ENCODE measurements at regions not wholly inside any gene's neighbourhood (a gene's known extent, or its start where the extent isn't known, plus 50 kb on each side); places are given as distances from the start of the nearest gene placed in this dataset.
A peak's percentile ranks its signal among the peaks of the same experiment; 100 is the strongest.

DNA sequence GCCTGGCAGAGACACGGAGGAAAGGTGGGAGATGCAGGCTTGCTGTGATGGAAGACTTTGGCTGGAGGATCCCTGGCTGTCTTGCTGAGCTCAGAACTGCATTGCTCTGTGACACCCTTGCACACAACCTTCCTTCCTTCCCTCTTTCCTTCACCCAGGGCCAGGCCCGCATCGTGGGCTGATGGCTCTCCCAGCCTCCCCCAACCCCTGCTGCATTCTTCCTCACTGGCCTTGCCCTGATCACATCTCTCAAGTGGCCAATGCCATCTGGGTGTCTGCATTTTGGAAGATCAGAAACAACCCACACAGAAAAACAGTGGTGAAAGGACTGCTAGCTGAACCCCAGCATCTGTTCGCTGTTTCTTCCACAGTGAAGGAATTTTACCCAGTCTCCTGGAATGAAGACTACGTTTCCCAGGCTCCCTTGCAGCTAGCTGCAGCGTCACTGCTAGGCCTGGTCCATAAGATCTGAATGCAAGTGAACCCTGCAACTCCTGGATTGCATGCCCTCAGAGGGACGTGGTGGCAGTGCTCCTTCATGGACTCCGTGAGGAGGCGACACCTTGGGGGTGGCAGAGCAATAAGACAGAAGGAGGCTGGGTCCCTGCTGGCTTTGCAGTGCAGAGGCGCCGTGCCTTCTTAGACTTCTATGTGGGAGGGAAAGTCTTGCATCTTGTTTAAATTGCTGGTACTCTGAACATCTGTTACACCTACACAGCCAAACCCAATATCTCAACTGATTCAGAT, 78.9 kb upstream of the YWHAQ start:
- Mint-ChIP-seq H3K27ac (peak overlapping the region in 6 of 8 donors; percentile 21 to 90 (median 74)), H3K36me3 (no peaks in the 10 kb centered on the region), H3K4me3 (peak overlapping the region in 1 of 7 donors; percentile 7), H3K27me3 (no peaks in the 10 kb centered on the region), H3K4me1 (peaks cover 36 to 51% (median 46%) of the 10 kb centered on the region in 3 donors), H3K9me3 (no peaks in the 10 kb centered on the region)
- Histone ChIP-seq H3K27ac (ENCODE audit: low read depth, low read length) (no peak overlapping the region), H3K36me3 (ENCODE audit: insufficient read depth, low read length) (no peaks in the 10 kb centered on the region), H3K4me3 (ENCODE audit: low read length) (no peak overlapping the region), H3K27me3 (ENCODE audit: insufficient read depth, low read length, poor library complexity, severe bottlenecking) (no peaks in the 10 kb centered on the region), H3K4me1 (ENCODE audit: insufficient read depth, low read length) (peaks cover 22% of the 10 kb centered on the region), H3K9me3 (ENCODE audit: low read length) (no peaks in the 10 kb centered on the region)
- ChIA-PET POLR2A (interaction anchor here (0.5 kb wide), 1 partner anchor 546 kb away, joined by 4 read pairs; no protein-coding TSS in a partner anchor), CTCF (no interaction called here)
- DNase-seq, result no peak

- Histone ChIP-seq H3K27ac (ENCODE audit: low read depth, low read length) (no peak overlapping the region), H3K4me1 (ENCODE audit: insufficient read depth, low read length) (peaks cover 22% of the 10 kb centered on the region), H3K27me3 (ENCODE audit: insufficient read depth, low read length, poor library complexity, severe bottlenecking) (no peaks in the 10 kb centered on the region), H3K4me3 (ENCODE audit: low read length) (no peak overlapping the region), H3K9me3 (ENCODE audit: low read length) (no peaks in the 10 kb centered on the region), H3K36me3 (ENCODE audit: insufficient read depth, low read length) (no peaks in the 10 kb centered on the region)
- H3K9me3 Mint-ChIP-seq, result no peaks in the 10 kb centered on the region
- DNase-seq, result no peak
- H3K27me3 Mint-ChIP-seq, result no peaks in the 10 kb centered on the region
- peak overlapping the region in 3 of 8 donors; percentile 6 to 86 (median 78) for H3K27ac Mint-ChIP-seq
- H3K4me3 Mint-ChIP-seq, result no peak overlapping the region
- H3K4me1 Mint-ChIP-seq, result peaks cover 30 to 45% (median 40%) of the 10 kb centered on the region in 3 donors
- POLR2A ChIA-PET, result no interaction called here
- no peaks in the 10 kb centered on the region for H3K36me3 Mint-ChIP-seq
- CTCF ChIA-PET, result interaction anchor here (0.7 kb wide), 1 partner anchor 59 kb away, joined by 3 read pairs; no protein-coding TSS in a partner anchor
These were observed 79.5 kb upstream of the YWHAQ start for GRCh38 chr2:9710311-9710710.

DNA sequence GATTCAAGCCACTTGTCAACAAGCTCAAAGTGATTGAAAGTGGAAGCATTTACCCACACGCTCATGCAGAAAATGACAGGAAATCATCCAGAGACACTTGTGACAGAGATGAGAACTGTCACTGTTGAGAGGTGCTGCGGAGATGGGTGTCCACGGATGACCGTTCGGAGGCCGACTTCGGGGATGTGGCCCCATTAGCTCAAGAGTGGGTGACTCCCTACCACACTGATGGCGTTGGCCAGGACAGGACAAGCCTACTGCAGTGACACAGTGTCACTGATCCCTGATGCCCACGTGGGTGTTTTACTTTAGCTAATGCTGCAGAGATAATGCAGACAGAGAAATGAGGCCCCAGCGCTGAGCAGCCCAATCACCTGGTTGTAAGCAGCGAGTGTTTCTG, 81.5 kb upstream of the YWHAQ start:
- H3K27ac Mint-ChIP-seq, result peak overlapping the region; percentile 50 to 92 (median 90)
- Histone ChIP-seq H3K4me1 (ENCODE audit: insufficient read depth, low read length) (peaks cover 22% of the 10 kb centered on the region), H3K4me3 (ENCODE audit: low read length) (no peak overlapping the region), H3K27ac (ENCODE audit: low read depth, low read length) (no peak overlapping the region), H3K36me3 (ENCODE audit: insufficient read depth, low read length) (no peaks in the 10 kb centered on the region), H3K9me3 (ENCODE audit: low read length) (no peaks in the 10 kb centered on the region), H3K27me3 (ENCODE audit: insufficient read depth, low read length, poor library complexity, severe bottlenecking) (no peaks in the 10 kb centered on the region)
- CTCF ChIA-PET, result interaction anchor here (0.9 to 1.1 kb wide), 2 partner anchors 9 to 35 kb away, joined by 3 to 8 read pairs; no protein-coding TSS in a partner anchor
- peaks cover 29 to 43% (median 38%) of the 10 kb centered on the region in 3 donors for H3K4me1 Mint-ChIP-seq
- H3K36me3 Mint-ChIP-seq, result no peaks in the 10 kb centered on the region
- H3K4me3 Mint-ChIP-seq, result peak overlapping the region in 6 of 7 donors; percentile 71 to 84 (median 80)
- no peaks in the 10 kb centered on the region for H3K9me3 Mint-ChIP-seq
- H3K27me3 Mint-ChIP-seq, result no peaks in the 10 kb centered on the region
- DNase-seq, result peak in 1 of 5 donors; percentile 13
- POLR2A ChIA-PET, result interaction anchor here (2.6 kb wide), 1 partner anchor 9 kb away, joined by 15 read pairs; no protein-coding TSS in a partner anchor

- Histone ChIP-seq H3K27ac (ENCODE audit: low read depth, low read length) (no peak overlapping the region), H3K36me3 (ENCODE audit: insufficient read depth, low read length) (no peaks in the 10 kb centered on the region), H3K27me3 (ENCODE audit: insufficient read depth, low read length, poor library complexity, severe bottlenecking) (no peaks in the 10 kb centered on the region), H3K9me3 (ENCODE audit: low read length) (no peaks in the 10 kb centered on the region), H3K4me1 (ENCODE audit: insufficient read depth, low read length) (peaks cover 14% of the 10 kb centered on the region), H3K4me3 (ENCODE audit: low read length) (no peak overlapping the region)
- peaks cover 18 to 28% (median 27%) of the 10 kb centered on the region in 3 donors for H3K4me1 Mint-ChIP-seq
- no peaks in the 10 kb centered on the region for H3K27me3 Mint-ChIP-seq
- DNase-seq, result no peak
- H3K27ac Mint-ChIP-seq, result peak overlapping the region in 1 of 8 donors; percentile 54
- no peak overlapping the region for H3K4me3 Mint-ChIP-seq
- H3K36me3 Mint-ChIP-seq, result no peaks in the 10 kb centered on the region
- POLR2A ChIA-PET, result interaction anchor here (0.6 kb wide), 1 partner anchor 44 kb away, joined by 5 read pairs; no protein-coding TSS in a partner anchor
- H3K9me3 Mint-ChIP-seq, result no peaks in the 10 kb centered on the region
- CTCF ChIA-PET, result interaction anchor here (1.6 kb wide), 1 partner anchor 12 kb away, joined by 8 read pairs; no protein-coding TSS in a partner anchor
These were observed 83.9 kb upstream of the YWHAQ start for GRCh38 chr2:9714630-9715214.

- Mint-ChIP-seq H3K4me3 (no peak overlapping the region), H3K27ac (peak overlapping the region in 1 of 8 donors; percentile 61), H3K4me1 (peaks cover 16 to 27% (median 22%) of the 10 kb centered on the region in 3 donors), H3K9me3 (no peaks in the 10 kb centered on the region), H3K27me3 (no peaks in the 10 kb centered on the region), H3K36me3 (no peaks in the 10 kb centered on the region)
- peaks cover 14% of the 10 kb centered on the region for H3K4me1 ChIP-seq (ENCODE audit: insufficient read depth, low read length)
- ChIA-PET POLR2A (interaction anchor here (0.6 kb wide), 1 partner anchor 44 kb away, joined by 5 read pairs; no protein-coding TSS in a partner anchor), CTCF (no interaction called here)
- H3K36me3 ChIP-seq (ENCODE audit: insufficient read depth, low read length), result no peaks in the 10 kb centered on the region
- no peak for DNase-seq
- H3K4me3 ChIP-seq (ENCODE audit: low read length), result no peak overlapping the region
- H3K9me3 ChIP-seq (ENCODE audit: low read length), result no peaks in the 10 kb centered on the region
- no peak overlapping the region for H3K27ac ChIP-seq (ENCODE audit: low read depth, low read length)
- H3K27me3 ChIP-seq (ENCODE audit: insufficient read depth, low read length, poor library complexity, severe bottlenecking), result no peaks in the 10 kb centered on the region
These were observed 84.4 kb upstream of the YWHAQ start for GRCh38 chr2:9715238-9715637.

- ChIA-PET CTCF (interaction anchor here (0.6 to 1.0 kb wide), 2 partner anchors 12 to 89 kb away, joined by 3 read pairs; no protein-coding TSS in a partner anchor), POLR2A (no interaction called here)
- no peak for DNase-seq
- H3K4me1 Mint-ChIP-seq, result peaks cover 0 to 4% (median under 1%) of the 10 kb centered on the region in 3 donors
- Histone ChIP-seq H3K27me3 (ENCODE audit: insufficient read depth, low read length, poor library complexity, severe bottlenecking) (no peaks in the 10 kb centered on the region), H3K4me3 (ENCODE audit: low read length) (no peak overlapping the region), H3K9me3 (ENCODE audit: low read length) (no peaks in the 10 kb centered on the region), H3K27ac (ENCODE audit: low read depth, low read length) (no peak overlapping the region), H3K4me1 (ENCODE audit: insufficient read depth, low read length) (no peaks in the 10 kb centered on the region), H3K36me3 (ENCODE audit: insufficient read depth, low read length) (no peaks in the 10 kb centered on the region)
- H3K9me3 Mint-ChIP-seq, result no peaks in the 10 kb centered on the region
- H3K27me3 Mint-ChIP-seq, result peaks cover 0 to 2% of the 10 kb centered on the region in 2 donors
- no peak overlapping the region for H3K27ac Mint-ChIP-seq
- H3K4me3 Mint-ChIP-seq, result no peak overlapping the region
- H3K36me3 Mint-ChIP-seq, result no peaks in the 10 kb centered on the region
These were observed 87.2 kb upstream of the YWHAQ start for GRCh38 chr2:9717886-9718451.

DNA sequence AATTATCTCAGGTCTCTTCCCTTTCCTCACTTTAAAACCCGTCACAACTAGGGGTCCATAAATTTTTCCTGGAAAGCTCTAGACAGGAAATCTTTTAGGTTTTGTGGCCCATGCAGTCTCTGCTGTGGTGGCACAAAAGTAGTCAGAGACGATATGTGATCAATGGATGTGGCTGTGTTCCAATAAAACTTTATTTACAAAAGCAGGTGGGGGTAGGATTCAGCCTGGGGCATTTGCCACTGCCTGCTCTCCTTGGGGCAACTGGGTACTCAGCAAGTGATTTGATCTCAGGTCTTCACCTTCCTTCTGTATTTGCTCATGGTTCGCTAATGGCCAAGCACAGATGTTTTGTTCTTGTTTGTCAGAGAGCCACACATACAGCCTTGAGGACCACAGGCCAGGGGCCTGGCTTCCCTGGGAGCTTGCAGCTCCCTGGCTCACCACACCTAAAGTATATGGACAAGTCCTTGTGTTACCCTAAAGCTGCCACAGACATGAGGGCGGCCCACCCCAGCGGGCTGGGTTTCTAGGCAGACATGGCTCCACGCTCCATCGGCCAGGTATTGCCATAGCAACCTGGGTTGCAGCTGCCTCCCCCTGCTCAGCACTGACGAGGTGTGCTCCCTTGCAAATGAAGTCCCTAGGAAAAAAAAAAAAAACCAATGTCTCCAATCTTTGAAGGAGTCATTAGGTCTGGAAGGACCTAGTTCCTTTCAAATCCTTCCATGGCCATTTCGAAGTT, 89.7 kb upstream of the YWHAQ start:
- Histone ChIP-seq H3K9me3 (ENCODE audit: low read length) (no peaks in the 10 kb centered on the region), H3K27me3 (ENCODE audit: insufficient read depth, low read length, poor library complexity, severe bottlenecking) (no peaks in the 10 kb centered on the region), H3K27ac (ENCODE audit: low read depth, low read length) (no peak overlapping the region), H3K36me3 (ENCODE audit: insufficient read depth, low read length) (no peaks in the 10 kb centered on the region), H3K4me3 (ENCODE audit: low read length) (no peak overlapping the region), H3K4me1 (ENCODE audit: insufficient read depth, low read length) (no peaks in the 10 kb centered on the region)
- no peaks in the 10 kb centered on the region for H3K9me3 Mint-ChIP-seq
- no peaks in the 10 kb centered on the region for H3K4me1 Mint-ChIP-seq
- no peak for DNase-seq
- no peak overlapping the region for H3K27ac Mint-ChIP-seq
- H3K36me3 Mint-ChIP-seq, result no peaks in the 10 kb centered on the region
- peaks cover 0 to 2% of the 10 kb centered on the region in 2 donors for H3K27me3 Mint-ChIP-seq
- H3K4me3 Mint-ChIP-seq, result no peak overlapping the region
- POLR2A ChIA-PET, result no interaction called here
- CTCF ChIA-PET, result no interaction called here
